Upper lobe of left lung (tissue), 4 donors: ENCODE measurements at regions not wholly inside any gene's neighbourhood (a gene's known extent, or its start where the extent isn't known, plus 50 kb on each side); places are given as distances from the start of the nearest gene placed in this dataset.

ENCODE experiments used
- CTCF ChIP-seq, 6 experiments: fragments of 450-650 bp in 4 of 6; fragments of 200-600 bp in 2 of 6; sonication (generic) in 2 of 6; IDR thresholded peaks; one replicate each; pipeline ENCODE4 v1.5.1; 2016 to 2019; ENCODE audit warnings: antibody characterized with exemption in 6 of 6
- EP300 ChIP-seq, 4 donors: sonication (generic); formaldehyde crosslinking; IDR thresholded peaks; one replicate each; pipeline ENCODE4 v1.5.1; 2017; ENCODE audit warnings: antibody characterized with exemption in 4 of 4, control low read depth in 2 of 4
- POLR2A ChIP-seq, 4 donors: fragments of 450-650 bp; IDR thresholded peaks; one replicate each; pipeline ENCODE4 v1.5.1; 2016 to 2017; ENCODE audit warnings: antibody characterized with exemption in 4 of 4, mild to moderate bottlenecking in 2 of 4
- POLR2AphosphoS5 ChIP-seq, 2 donors: sonication (generic); formaldehyde crosslinking; IDR thresholded peaks; one replicate each; pipeline ENCODE4 v1.5.1; 2017; ENCODE audit warnings: antibody characterized with exemption in 2 of 2

DNA sequence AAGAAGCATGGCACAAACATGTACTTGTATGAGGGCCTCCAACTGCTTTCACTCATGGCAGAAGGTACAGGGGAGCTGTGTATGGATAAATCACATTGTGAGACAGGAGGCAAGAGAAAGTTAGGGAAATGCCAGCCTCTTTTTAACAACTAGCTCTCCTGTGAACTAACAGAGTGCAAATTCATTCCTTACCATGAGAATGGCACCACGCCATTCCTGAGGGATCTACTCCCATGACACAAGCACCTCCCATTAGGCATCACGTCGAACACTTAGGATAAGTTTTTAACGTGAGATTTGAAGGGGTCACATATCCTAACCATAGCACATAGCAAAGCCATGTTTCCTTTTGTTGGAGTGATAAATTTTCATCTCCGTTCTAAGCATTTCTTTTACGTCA lies 747.2 kb upstream of the CHD1 start:
- TF ChIP-seq CTCF (IDR thresholded peaks at IDR 0.05) = no peak
- no peak for TF ChIP-seq POLR2A (IDR thresholded peaks at IDR 0.05)
- TF ChIP-seq POLR2AphosphoS5 (IDR thresholded peaks at IDR 0.05) = no peak
- TF ChIP-seq EP300 (IDR thresholded peaks at IDR 0.05) = no peak
